VCaP (cell line): ENCODE measurements at regions not wholly inside any gene's neighbourhood (a gene's known extent, or its start where the extent isn't known, plus 50 kb on each side); places are given as distances from the start of the nearest gene placed in this dataset.
"Not testable (repeated sequence)": the region's sequence is repeated elsewhere in the genome, so short reads cannot be mapped to it uniquely, and the experiment has no call there.

Experiments
- H3K27ac ChIP-seq: fragments of 450-650 bp; 2 replicates; pipeline ENCODE4 v1.5.1; 2017
- TF ChIP-seq, protein P1 (sequence below): fragments of 450-650 bp; conservative IDR thresholded peaks from 2 replicates; pipeline ENCODE4 v1.5.1; 2017; ENCODE audit warnings: mild to moderate bottlenecking, moderate library complexity

DNA sequence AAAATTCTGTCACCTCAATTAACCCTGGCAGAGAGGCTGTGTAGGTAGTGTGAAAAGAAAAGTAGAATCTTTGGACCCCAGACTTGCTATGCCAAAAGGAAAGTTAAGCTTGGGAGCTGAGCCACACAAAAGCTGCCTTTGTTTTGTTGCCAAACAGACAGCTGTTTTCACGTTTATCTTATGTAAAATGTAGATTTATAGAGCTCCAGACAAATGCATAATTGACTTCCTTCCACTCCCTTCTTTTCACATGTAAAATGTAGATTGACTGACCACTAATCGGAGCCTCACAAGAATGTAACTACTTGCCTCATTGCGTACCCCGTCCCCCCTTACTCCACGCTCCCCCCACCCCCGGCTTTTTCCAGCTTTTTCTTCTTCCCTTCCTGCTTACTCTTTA is 2302.2 kb upstream of the RAG2 start:
- no peak overlapping the region for H3K27ac ChIP-seq
- TF ChIP-seq, protein P1, sequence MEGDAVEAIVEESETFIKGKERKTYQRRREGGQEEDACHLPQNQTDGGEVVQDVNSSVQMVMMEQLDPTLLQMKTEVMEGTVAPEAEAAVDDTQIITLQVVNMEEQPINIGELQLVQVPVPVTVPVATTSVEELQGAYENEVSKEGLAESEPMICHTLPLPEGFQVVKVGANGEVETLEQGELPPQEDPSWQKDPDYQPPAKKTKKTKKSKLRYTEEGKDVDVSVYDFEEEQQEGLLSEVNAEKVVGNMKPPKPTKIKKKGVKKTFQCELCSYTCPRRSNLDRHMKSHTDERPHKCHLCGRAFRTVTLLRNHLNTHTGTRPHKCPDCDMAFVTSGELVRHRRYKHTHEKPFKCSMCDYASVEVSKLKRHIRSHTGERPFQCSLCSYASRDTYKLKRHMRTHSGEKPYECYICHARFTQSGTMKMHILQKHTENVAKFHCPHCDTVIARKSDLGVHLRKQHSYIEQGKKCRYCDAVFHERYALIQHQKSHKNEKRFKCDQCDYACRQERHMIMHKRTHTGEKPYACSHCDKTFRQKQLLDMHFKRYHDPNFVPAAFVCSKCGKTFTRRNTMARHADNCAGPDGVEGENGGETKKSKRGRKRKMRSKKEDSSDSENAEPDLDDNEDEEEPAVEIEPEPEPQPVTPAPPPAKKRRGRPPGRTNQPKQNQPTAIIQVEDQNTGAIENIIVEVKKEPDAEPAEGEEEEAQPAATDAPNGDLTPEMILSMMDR: no peak

DNA sequence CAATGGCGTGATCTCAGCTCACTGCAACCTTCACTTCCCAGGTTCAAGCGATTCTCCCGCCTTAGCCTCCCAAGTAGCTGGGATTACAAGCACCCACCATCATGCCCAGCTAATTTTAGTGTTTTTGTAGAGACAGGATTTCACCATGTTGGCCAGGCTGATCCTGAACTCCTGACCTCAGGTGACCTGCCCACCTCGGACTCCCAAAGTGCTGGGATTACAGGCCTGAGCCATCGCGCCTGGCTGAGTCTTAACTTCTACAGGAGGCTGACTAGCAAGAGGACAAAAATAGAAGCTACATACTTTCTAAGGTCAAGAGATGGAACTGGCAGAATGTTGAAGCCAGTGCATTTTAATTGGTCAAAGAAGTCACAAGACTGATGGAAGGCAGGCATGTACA is 2296.2 kb upstream of the RAG2 start:
- H3K27ac ChIP-seq: not testable (repeated sequence)

- no peak overlapping the region for H3K27ac ChIP-seq
- TF ChIP-seq, protein P1: no peak
These were observed 2286.3 kb upstream of the RAG2 start for GRCh38 chr11:38884145-38884865.

GRCh38 chr11:38867338-38867737 is 2269.3 kb upstream of the RAG2 start:
- TF ChIP-seq, protein P1: no peak
- H3K27ac ChIP-seq: no peak overlapping the region

DNA sequence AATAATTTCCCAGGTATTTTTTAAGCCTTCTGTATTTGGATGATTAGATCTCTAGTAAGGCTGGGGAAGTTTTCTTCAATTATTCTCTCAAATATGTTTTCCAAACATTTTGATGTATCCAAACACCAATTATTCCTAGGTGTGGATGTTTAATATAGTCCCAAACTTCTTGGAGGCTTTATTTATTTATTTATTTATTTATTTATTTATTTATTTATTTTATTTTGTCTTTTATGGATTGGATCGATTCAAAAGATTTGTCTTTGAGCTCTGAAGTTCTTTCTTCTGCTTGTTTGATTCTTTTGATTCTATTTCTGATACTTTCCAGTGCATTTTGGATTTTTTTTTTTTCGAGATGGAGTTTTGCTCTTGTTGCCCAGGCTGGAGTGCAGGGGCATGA is 2267.9 kb upstream of the RAG2 start:
- no peak overlapping the region for H3K27ac ChIP-seq
- TF ChIP-seq, protein P1: no peak

DNA sequence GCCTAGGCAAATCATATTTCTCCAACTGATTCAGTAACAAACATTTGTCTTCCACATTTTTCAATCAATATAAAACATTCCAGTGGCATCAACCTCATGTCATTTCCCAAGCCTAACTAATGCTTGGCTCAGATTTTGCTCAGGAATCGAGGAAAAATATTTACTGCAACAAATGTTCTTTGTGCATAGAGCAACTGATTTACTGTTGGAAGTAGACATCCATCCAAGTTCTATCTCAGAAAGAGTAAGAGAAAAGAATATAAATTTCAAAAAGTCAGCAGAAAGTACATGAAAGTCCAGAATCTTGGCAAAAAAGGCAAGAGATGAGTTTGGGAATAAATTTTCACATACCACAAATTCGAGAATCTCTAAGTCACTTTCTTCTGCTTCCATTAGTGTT is 2245.0 kb upstream of the RAG2 start:
- TF ChIP-seq, protein P1: no peak
- H3K27ac ChIP-seq: no peak overlapping the region

DNA sequence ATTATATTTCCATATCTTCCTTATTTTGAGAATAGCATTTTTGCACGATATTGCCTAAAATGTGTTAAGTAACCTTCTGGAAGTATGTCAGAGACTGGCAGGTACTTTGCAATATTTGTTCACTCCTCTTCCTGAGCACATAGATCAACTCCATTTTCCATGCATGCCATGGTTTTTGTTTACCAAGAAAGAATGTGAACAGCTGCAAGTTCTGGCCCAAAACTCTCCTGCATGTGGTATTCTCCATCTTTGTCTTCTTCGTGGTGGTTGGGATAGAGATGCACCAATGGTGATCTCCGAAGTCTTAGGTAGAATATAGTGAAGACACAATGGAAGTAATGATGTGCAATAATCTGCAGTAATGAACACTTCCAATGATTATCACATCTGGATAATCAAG is 2241.0 kb upstream of the RAG2 start:
- H3K27ac ChIP-seq: no peak overlapping the region
- TF ChIP-seq, protein P1: no peak

GRCh38 chr11:38835966-38836365 is 2237.9 kb upstream of the RAG2 start:
- H3K27ac ChIP-seq: no peak overlapping the region
- TF ChIP-seq, protein P1: no peak
